Retinal pigment epithelial cell (primary cell): ENCODE measurements at regions not wholly inside any gene's neighbourhood (a gene's known extent, or its start where the extent isn't known, plus 50 kb on each side); places are given as distances from the start of the nearest gene placed in this dataset.

Source experiments
- DNase-seq: peaks from one replicate; pipeline ENCODE4 v3.0.0-alpha.2; 2010; ENCODE audit warnings: low read depth
- H3K4me3 ChIP-seq: 2 replicates; pipeline ENCODE4 v1.5.1; 2011; ENCODE audit warnings: mild to moderate bottlenecking, low read length, control low read depth, moderate library complexity
- CTCF ChIP-seq: conservative IDR thresholded peaks from 2 replicates; pipeline ENCODE4 v1.5.1; 2011; ENCODE audit warnings: low read depth, low read length, control low read depth, inconsistent platforms

GRCh38 chr1:29481031-29481430 lies 244.7 kb downstream of the PTPRU start:
- no peak for TF ChIP-seq CTCF
- no peak overlapping the region for H3K4me3 ChIP-seq
- no peak for DNase-seq

GRCh38 chr1:29478879-29479278 lies 242.6 kb downstream of the PTPRU start:
- no peak for DNase-seq
- H3K4me3 ChIP-seq, result no peak overlapping the region
- no peak for TF ChIP-seq CTCF

GRCh38 chr1:29478151-29478791 lies 241.9 kb downstream of the PTPRU start:
- DNase-seq, result no peak
- no peak overlapping the region for H3K4me3 ChIP-seq
- no peak for TF ChIP-seq CTCF

- no peak for DNase-seq
- no peak overlapping the region for H3K4me3 ChIP-seq
- no peak for TF ChIP-seq CTCF
Measured at GRCh38 chr1:29475326-29475725, 239.0 kb downstream of the PTPRU start.

GRCh38 chr1:29474274-29475244 lies 238.2 kb downstream of the PTPRU start:
- no peak for DNase-seq

GRCh38 chr1:29473161-29473855 lies 237.0 kb downstream of the PTPRU start:
- no peak for TF ChIP-seq CTCF
- no peak for DNase-seq
- H3K4me3 ChIP-seq, result no peak overlapping the region

More at GRCh38 chr1:29474274-29475244, 238.2 kb downstream of the PTPRU start:
- no peak overlapping the region for H3K4me3 ChIP-seq
- TF ChIP-seq CTCF, result no peak
